ENCODE measurements at regions not wholly inside any gene's neighbourhood (a gene's known extent, or its start where the extent isn't known, plus 50 kb on each side); places are given as distances from the start of the nearest gene placed in this dataset.

DNA sequence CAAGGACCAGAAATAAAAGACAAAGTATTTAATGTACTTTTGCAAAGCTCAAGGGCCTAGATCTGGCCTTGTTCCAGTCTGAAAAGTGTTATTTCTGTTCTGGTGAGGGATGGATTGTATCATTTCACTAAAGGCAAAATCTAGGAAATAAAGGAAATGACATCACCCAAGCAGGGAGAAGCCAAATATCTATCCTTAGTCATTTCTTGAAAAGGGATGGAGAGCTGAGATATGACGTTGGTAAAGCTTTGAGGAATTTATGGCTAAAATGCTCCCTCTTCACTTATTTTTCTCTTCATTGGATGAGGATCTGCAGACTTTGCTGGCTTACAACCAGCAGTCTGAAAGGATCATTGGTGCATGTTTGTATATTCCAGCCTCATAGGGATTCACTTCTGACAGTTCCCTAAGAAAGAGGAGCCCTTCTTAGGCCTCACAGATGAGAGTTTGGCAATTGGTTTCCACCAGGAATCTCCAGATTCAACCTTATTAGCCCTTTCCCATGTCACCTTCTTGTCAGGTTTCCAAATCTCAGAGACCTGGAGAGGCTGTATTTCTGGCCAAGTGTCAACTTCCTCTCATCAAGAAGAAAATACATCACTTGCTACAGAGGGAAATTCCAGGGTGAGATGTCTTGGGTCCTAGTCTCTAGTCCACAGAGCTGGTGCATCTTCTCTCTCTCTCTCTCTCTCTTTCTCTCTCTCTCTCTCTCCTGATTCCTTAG lies 93.7 kb upstream of the BOC start:
- DNase-seq (ENCODE audit: low read depth): no peak
- no peak overlapping the region for H3K4me3 ChIP-seq (ENCODE audit: low read depth, low read length)
- TF ChIP-seq, protein P1, sequence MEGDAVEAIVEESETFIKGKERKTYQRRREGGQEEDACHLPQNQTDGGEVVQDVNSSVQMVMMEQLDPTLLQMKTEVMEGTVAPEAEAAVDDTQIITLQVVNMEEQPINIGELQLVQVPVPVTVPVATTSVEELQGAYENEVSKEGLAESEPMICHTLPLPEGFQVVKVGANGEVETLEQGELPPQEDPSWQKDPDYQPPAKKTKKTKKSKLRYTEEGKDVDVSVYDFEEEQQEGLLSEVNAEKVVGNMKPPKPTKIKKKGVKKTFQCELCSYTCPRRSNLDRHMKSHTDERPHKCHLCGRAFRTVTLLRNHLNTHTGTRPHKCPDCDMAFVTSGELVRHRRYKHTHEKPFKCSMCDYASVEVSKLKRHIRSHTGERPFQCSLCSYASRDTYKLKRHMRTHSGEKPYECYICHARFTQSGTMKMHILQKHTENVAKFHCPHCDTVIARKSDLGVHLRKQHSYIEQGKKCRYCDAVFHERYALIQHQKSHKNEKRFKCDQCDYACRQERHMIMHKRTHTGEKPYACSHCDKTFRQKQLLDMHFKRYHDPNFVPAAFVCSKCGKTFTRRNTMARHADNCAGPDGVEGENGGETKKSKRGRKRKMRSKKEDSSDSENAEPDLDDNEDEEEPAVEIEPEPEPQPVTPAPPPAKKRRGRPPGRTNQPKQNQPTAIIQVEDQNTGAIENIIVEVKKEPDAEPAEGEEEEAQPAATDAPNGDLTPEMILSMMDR (IDR thresholded peaks at IDR 0.05; ENCODE audit: low read depth, low read length, missing control alignments): no peak

DNA sequence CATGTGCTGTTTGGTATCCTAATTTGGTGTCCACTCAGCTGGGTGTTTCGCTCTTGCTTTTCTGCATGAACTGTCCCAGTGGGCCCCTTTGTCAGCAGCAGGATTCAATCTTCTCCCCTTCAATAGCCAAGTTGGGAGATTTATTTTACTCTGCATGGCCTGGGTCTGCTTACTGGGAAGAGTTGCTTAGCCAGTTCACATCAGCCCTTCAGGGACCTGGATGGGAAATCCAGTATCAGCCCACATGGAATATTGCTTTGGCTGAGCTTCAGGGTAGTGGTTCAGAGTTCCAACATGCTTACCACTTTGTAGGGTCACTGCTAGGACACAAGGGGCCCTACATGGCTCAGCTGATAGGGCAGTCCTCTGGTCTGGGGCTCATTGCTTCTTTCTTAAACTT lies 93.0 kb upstream of the BOC start:
- no peak for DNase-seq (ENCODE audit: low read depth)
- TF ChIP-seq, protein P1 (IDR thresholded peaks at IDR 0.05; ENCODE audit: low read depth, low read length, missing control alignments): no peak
- no peak overlapping the region for H3K4me3 ChIP-seq (ENCODE audit: low read depth, low read length)

DNA sequence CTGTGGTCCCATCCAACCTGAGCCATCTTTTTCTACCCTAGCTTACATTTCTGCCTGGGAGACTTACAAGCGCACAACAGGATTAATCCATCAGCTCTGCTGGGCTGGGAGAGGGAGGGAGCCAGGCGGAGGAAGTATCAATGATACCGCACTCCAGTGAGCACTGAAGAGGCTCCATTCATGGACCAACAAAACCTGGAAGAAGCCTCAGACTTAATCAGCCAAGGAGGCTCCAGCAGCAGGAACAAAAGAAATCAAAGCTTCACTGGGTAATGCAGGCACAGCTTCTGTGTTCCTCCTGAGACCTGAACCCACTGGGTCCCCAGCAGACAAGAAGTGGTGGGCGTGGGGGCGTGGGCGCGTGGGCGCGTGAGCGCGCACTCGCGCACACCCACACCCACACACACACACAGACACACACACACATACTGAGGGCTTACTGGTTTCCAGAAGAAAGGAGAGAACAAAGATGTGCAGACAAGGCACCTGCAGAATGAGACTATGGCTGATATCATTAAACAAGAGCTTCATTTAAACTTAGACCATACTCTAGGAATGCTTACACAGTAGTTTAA lies 87.0 kb upstream of the BOC start:
- no peak for DNase-seq (ENCODE audit: low read depth)
- no peak overlapping the region for H3K4me3 ChIP-seq (ENCODE audit: low read depth, low read length)
- TF ChIP-seq, protein P1 (IDR thresholded peaks at IDR 0.05; ENCODE audit: low read depth, low read length, missing control alignments): no peak

DNA sequence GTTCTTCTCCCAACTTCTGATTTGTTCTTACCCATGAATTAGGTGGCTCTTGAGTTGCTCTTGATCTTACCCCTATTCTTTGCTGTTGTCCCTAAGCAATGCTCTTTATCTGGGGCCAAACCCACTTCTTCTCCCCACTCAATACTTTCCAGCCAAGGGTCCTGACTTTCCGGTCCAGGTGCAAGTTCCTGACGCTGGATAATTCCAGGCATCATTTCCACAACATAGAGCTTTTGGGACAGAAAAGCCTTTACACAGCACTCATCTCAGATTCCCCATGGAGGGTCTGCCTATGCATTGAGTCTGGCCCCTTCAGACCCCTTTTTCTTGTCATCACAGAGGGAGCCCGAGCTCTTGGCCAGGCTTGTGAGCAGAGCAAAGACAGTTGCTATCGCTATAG lies 85.4 kb upstream of the BOC start:
- no peak overlapping the region for H3K4me3 ChIP-seq (ENCODE audit: low read depth, low read length)
- DNase-seq (ENCODE audit: low read depth): no peak
- TF ChIP-seq, protein P1 (IDR thresholded peaks at IDR 0.05; ENCODE audit: low read depth, low read length, missing control alignments): no peak

DNA sequence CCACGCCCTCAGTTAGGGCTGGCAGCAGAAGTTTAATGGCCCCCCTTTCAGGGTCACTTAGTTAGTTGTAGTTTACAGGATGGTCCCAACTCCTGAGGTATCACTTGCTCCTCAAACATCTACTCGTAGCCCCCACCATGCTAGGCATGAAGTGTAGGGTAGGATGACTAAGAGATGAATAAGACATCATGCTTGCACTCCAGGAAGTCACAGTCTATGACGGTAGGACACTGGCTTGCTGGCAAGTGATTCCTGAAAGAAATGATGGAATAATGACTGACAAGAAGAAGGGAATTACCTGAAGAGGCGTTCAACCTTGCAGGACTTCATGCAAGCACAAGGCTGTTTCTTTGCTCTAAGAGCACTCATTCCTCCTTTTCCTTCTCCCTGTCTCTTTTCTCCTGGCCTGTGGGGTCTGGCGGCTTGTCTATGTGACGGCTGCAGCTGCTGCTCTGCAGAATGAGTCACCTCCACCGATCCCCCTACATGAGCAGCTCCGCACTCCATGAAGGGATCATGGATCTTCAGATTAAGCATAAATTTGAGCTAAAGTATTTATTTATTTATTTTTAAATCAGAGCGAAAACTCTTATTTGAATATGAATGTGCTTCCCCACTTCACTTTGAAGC lies 82.9 kb upstream of the BOC start:
- TF ChIP-seq, protein P1 (IDR thresholded peaks at IDR 0.05; ENCODE audit: low read depth, low read length, missing control alignments): no peak
- no peak overlapping the region for H3K4me3 ChIP-seq (ENCODE audit: low read depth, low read length)
- no peak for DNase-seq (ENCODE audit: low read depth)

DNA sequence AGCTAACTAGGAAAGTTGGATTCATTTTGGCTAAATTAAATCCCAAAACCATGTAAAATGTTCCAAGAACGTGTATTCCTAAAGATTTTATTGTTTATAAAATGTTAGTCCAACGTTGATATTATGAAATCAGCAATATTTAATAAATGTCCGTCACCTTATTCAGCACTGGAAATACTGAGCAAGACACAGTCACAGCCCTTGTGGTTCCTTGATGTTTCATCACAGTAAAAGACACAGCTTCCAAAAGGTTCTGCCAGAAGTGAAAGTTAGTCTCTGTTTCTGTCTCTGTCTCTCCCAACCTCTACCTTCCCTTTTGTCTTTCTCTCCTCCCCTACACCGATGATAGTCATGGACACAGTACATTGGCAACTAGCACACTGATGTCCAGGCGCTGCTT lies 82.2 kb upstream of the BOC start:
- no peak overlapping the region for H3K4me3 ChIP-seq (ENCODE audit: low read depth, low read length)

More for the DNA sequence above, 82.2 kb upstream of the BOC start:
- DNase-seq (ENCODE audit: low read depth): no peak
- TF ChIP-seq, protein P1 (IDR thresholded peaks at IDR 0.05; ENCODE audit: low read depth, low read length, missing control alignments): no peak

Data from GM12864 (cell line).